ENCODE measurements at regions not wholly inside any gene's neighbourhood (a gene's known extent, or its start where the extent isn't known, plus 50 kb on each side); places are given as distances from the start of the nearest gene placed in this dataset.

DNA sequence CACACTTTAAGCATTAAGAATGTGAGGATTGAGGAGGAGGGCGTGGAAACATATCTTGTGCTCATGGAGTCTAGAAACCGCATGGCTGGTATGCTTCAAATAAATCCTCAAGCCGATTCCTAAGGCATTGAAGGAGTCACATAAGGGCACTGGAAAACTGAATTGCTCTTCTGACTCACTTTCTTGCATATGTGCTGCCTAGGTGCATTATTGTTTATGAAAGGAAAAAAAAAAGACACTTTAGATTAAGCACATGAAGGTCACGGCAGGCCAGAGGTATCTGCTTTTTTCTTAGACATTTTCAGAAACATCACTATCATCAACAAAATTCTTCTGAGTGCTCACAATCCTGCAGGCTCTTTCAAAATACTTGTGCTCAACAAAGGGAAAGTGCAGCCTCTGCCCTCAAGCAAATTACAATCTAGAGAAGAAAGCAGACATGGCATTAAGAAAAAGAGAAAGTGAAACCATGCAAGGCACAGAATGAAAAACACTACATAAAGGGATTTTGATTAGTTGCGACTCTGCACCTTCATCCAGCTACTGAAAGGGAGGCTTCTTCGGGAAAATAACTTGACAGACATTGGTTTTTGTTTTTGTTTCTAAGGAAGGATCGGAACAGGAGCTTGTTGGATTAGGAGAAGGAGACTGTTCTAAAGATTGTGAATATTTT is 2117.6 kb downstream of the MAT2B start:
- DNase-seq, result no peak

GRCh38 chr5:165624166-165624946 is 2118.9 kb downstream of the MAT2B start:
- no peak for DNase-seq

- DNase-seq, result no peak
These were observed 2120.7 kb downstream of the MAT2B start for GRCh38 chr5:165626161-165626560.

DNA sequence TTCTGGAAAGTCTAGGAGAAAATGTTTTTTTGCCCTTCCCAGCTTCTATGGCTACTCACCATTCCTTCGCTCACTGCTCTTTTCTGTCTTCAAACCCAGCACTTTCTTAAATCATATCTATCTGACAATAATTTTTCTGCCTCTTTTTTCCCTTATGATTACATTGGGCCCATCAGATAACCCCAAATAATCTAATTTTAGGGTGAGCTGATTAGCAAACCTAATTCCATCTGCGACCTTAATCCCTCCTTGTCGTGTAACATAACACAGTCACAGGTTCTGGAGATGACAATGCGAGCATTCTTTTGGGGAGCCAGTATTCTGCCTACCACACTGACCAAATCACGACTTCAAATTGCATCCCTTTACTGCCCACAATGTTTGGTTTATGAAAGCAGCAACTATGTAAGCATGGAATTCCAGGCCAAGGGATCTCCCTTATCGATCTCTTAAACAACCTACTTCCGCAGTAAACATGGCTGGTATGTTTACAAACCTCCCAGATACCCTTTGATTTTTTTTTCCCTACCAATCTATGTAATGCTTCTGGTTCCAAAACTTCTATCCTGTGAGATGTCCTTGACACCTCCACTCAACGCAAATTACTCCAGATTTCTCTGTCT is 2122.2 kb downstream of the MAT2B start:
- no peak for DNase-seq

DNA sequence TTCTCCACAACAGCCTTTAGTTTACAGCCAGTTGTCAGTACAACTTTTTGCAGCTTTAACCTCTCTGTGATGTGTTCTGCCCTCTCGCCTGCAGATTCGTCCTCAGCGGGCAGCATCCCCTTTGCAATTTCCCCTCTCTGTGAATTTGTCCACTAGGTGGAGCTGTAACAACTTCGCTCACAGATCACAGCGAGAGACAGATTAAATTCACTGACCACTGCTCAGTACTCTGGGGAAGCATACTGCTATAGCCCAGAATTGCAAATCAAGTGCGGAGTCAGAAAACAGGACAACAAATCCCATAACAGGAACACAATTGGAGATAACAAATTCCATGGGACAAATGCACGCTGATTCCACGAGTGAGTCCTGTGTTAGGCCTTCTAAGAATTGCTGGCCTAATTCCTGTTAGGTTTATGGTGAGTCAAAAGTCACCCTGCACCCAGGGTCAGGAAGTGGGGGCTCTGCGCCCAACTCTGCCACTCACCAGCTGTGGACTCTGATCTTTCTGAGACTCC is 2124.9 kb downstream of the MAT2B start:
- no peak for DNase-seq

DNA sequence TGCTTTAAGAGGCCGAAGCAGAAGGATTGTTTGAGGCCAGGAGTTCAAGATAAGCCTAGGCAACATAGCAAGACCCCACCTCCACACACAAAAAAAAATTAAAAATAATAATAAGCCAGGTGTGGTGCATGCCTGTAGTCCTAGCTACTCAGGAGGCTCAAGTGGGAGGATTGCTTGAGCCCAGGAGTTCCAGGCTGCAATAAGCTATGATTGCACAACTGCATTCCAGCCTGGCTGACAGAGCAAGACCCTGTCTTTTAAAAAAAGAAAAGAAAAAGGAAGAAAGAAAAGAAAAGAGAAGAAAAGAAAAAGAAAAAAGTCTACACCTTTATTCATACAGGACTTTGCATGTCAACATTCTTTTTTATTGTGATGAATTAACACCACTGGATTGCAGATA is 2125.8 kb downstream of the MAT2B start:
- no peak for DNase-seq

DNA sequence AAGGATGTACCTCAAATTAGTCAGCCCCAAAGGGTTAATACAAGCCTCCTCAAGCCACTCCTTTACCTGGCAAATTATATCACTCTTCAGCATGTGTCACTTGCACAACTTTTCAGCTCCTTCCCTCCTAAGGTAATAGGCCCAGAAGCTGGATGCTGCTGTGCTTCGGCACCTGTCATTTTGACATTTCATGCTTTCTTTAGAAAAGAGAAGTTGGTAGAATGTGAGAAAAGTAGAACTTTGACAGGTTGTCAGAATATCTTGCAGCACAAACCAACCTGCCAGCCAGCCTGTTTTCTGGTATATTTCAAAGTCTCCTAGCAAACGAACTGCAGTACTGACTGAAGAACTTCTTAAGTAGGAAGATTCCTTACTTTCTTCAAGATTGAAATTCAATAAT is 2136.9 kb downstream of the MAT2B start:
- DNase-seq, result no peak

DNA sequence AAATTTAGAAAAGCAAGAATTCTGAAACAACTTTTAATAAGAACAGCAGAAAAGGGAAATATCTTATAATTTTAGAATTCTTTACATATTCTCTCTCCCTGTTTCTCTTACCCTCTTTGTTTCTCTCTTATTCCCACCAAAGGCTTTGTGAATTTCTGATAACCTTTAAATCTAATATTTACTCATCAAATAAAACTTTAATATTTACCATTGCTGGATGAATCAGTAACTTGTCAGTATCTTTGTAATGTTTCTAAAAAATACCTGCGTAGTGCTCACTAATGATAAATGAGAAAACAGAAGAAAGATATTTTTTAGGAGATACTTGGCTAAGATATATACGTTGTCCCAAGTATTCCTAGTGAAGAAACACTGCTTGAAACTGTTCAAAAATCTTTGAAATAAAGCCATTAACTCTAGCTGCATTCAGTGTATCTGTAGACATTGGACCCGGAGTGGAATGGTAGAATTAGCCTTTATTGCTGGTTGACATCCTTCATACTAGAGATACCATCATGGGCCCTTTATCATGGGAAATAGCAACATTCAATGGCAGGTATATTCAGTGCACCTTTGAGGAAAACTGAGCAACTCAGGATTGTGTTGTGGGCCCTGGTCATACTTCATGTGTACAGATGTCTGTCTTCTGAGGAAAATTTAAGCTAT is 2160.4 kb downstream of the MAT2B start:
- no peak for DNase-seq

- no peak for DNase-seq
These were observed 2168.1 kb downstream of the MAT2B start for GRCh38 chr5:165673499-165673898.

GRCh38 chr5:165695796-165696195 is 2190.4 kb downstream of the MAT2B start:
- DNase-seq, result no peak

DNA sequence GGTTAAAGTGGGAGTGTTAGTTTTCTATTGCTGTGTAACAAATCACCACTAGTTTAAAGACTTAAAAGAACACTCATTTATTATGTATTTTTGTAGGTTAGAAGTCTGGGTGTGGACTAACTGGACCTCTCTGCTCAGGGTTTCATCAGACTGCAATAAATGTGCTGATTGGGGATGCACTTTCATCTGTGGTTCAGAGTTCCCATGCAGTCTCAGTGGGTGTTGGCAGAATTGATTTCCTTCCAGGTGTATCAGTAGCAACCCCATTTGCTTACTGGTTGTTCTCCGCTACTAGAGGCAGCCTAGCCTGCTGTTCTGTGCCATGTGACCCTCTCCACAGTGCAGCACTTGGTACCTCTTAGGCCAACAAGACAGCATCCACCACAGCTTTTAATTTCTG is 2200.5 kb downstream of the MAT2B start:
- DNase-seq, result no peak

DNA sequence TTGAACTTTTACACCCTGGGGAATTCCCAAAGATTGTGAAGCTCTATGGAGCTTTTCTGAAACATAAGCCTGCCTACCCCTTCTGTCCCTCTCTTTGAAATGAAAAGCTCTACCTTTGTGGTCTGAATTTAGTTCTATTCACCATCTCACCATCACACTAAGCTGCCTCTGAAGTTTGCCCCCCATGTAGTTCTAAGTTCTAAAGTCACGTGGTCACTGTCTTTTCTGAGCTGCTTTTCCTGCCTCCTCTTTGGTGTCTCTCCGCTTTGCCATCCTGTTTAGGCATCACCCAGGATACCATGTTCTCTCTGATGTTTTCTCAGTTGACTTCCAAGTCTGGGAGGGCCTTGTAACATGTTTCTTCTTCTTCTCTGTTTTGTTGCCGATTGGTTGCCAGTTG is 2206.6 kb downstream of the MAT2B start:
- DNase-seq, result no peak

GRCh38 chr5:165714598-165714997 is 2209.2 kb downstream of the MAT2B start:
- no peak for DNase-seq

DNA sequence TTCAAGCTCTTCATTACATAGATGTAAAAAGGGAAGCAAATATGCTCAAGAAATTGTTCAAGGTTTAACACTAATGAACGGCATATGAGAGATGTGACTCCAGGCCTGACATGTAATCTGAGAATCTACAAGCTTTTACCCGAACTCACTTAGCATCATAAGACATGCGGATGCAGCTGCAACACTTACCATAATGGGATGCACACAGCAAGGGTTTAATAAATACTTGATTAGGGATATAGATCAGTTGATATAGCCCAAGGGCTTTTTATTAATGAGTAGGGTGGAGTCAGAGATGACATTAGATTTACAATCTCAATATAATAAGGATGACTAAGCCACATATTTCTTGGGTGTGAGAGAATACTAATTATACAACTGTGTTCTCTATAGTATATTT is 2215.5 kb downstream of the MAT2B start:
- no peak for DNase-seq

DNA sequence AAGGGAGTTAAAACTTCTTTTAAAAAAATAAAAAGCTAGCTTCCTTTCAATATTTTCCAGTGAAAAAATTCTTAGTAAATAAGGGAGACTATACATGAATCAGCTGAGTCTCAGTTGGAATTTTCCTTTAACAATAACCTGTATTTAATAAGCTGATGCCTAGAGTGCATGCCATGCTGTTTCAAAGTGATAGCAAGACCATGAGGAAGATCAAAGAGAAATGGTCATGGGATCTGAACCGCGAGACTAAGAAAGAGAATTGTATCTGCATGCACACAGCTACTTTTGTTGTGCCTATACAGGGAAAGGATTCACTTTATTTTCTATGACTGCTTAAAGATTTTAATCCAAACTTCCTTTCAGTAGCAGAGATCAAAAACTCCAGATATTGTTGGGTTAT is 2217.0 kb downstream of the MAT2B start:
- DNase-seq, result no peak

GRCh38 chr5:165723931-165724330 is 2218.5 kb downstream of the MAT2B start:
- no peak for DNase-seq

DNA sequence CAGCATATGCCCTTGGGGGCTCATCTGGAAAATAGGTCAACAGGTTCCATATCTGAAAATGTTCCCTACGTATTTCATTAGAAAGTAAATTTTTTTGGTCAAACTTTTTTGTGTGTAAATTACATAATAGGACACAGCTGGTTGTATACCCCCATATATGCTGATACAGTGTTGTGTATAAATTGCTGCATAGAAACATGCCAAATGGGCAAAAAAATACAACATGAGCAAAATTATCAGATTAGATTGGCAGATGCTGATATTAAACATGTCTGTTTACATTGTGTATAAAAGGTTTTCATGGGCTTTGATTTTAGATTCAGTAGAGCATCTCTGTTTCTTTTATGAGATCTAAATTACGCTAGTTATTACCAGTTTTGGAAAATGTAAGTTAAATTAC is 2223.0 kb downstream of the MAT2B start:
- DNase-seq, result no peak

DNA sequence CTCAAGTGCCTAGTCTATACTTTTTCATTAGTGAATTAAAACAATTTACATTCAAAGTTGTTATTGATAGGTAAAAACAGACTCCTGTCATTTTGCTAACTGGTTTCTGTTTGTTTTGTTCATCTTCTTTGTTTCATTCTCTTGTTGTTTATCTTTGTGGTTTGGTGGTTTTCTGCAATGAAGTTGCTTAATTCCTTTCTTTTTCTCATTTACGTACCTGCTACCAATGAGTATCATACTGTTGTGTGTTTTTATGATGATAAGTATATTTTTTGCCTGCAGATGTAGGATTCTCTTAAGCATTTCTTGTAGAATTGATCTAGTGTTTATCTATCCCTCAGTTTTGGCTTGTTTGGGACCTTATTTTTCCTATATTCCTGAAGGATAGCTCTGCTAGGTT is 2230.0 kb downstream of the MAT2B start:
- DNase-seq, result no peak

- no peak for DNase-seq
These were observed 2233.8 kb downstream of the MAT2B start for GRCh38 chr5:165739079-165739741.

DNA sequence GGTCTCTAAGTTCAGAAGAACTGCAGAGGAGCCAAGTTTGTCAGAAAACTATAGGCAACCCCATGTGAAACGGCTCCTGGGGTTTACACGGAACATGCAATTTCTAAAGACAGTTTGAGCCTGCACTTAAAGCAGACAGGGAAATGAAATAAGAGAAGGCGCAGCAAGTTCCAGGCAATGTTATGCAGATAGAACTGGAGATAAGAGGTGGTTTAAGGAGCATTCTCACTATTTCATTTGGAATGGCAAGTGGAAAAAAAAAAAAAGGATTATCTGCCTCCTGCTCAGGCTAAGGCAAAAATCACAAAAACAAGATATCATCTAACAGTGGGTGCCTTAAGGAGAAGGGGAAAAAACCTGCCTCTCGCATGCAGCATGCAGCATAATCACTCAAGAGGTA is 2252.4 kb downstream of the MAT2B start:
- no peak for DNase-seq

DNA sequence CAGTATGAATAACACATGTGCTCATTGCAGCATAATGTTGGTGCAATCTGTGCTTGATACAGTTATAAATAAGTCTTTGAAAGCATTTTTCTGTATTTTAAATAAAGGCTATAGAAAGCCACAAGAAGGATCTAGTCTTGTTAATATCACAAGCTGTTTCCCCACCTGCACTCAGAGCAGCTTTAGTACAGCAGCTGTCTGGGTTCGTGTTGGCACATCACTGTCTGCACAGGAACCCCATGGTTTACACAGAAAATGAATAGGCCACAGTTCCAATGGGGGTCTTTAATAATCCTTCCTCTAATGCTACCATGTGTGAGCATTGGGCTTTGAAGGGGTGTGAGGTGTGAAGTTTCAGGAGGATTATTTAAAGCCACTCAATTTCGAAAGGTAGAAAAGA is 2269.7 kb downstream of the MAT2B start:
- DNase-seq, result no peak

DNA sequence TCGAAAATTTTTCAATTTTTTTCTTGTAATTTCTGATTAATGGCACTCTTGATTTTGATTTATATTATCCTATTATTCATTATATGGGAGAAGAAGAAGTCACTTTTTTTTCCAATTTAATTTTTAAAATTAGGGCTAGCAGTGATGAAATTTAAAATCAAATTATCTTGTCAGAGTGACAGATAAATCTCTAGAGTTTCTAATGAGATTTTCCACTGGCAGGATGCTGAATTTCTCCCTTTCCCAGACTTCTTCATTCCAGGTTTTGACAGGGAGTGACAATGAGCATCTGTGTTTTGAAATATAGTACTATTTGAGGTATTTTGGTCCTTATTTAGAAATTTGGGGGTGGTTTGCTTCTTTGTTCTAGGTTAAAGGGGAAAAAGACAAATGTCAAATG is 2274.1 kb downstream of the MAT2B start:
- DNase-seq, result no peak

- no peak for DNase-seq
These were observed 2275.5 kb downstream of the MAT2B start for GRCh38 chr5:165780901-165781300.
